Embryonic facial prominence (tissue), 1 donor: ENCODE measurements at regions not wholly inside any gene's neighbourhood (a gene's known extent, or its start where the extent isn't known, plus 50 kb on each side); places are given as distances from the start of the nearest gene placed in this dataset.
A peak's percentile ranks its signal among the peaks of the same experiment; 100 is the strongest.
"Not testable (repeated sequence)": the region's sequence is repeated elsewhere in the genome, so short reads cannot be mapped to it uniquely, and the experiment has no call there.

Experiments
- DNase-seq: peaks from one replicate; pipeline ENCODE4 v3.0.0-alpha.2; 2016; ENCODE audit errors: extremely low spot score

DNA sequence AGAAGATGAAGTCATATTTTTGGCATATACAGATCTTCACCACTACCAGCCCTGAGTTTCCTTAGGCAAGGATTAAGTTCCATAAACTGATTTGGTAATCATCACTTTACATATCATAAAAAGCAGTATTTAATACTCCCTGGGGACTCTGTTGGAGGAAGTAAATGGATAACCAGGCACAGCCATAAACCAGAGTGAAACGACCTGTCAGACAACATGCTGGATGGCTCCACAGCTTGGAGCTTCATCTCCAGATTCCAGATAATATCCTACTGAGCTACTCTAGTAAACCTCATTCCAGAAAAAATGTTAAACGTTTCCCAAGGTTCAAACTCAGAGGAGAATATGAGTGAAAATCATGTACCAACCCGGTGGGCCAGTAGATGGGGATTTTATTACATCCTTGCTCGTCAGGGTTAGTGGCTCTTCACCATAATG, 109.2 kb downstream of the BASP1 start:
- no peak for DNase-seq

DNA sequence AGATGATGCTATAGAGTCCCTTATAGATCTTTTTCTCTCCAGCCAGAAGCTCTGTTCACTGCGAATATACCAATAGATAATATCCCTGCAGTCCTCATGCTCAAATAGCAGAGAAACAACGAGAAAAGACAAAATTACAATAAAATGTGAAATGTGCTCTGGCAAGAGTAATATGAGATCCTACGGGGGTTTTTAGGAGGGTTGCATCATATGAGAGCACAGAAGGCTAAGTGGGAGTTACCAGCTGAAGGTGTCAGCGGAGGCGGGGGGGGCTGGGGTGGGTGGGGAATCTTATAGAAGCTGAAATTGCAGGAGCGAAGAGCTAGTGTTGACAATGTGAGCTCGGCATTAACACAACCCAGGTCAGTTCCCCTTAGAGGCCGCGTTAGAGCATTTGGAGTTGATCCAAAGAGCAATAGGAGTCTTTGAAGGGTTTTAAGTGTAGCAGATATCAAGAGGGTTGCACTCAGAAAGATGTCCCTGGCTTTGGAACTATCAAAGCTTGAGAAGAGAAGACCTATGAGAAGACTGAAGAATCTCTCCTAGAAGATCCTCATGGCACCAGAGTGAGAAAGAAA, 109.7 kb downstream of the BASP1 start:
- DNase-seq, result no peak

DNA sequence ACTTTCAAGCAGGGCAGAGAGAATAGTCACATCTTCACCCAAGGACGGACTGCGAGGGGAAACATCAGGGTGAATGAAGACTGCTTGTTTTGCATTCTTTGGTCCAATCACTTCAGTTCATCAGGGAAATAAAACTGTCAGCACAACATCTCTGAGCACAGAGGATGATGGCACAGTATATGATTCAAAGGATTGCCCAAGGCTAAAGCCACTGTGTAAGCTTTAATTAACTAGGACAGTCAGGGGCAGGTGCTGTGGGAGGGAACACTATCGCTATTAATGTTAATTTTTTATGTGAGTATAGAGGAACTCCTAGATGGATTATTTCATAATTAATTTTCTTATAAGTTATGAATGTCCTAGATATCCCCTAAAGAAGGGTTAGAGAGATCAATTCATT, 112.1 kb downstream of the BASP1 start:
- no peak for DNase-seq

DNA sequence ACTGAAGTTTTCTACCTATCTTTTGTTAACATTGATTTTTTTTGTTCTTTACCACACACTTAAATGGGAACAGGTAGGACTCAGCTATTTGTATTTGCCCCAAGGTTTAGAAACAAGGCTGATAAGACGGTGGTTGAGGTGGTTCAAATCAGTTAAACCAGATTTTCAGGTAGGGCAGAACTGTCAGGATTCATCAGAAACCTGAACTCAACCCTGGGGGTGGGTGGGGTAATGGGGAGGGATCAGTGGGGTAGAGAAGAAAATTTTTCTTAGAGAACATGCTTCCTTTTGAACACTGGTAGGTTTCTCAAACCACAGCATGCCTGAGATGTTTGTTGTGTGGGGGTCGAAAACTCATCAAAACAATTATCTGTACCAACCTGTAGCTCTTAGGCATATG, 113.0 kb downstream of the BASP1 start:
- DNase-seq, result no peak

DNA sequence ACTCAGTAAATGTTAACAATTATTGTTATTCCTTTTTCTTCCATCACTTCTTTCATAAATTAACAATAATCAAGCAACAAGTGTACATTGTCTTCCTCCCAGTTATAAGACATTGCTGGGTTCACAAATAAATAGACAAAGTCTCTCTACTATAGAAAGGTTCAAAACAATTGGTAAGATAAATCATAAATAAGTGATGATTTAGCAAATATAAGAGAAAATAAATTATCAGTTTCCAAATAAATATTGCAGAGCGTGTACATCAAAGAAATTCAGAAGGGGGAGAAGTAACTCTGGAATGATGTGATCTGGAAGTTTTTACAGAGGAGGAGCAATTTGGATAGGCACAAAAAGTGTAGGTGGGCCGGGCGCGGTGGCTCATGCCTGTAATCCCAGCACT, 114.2 kb downstream of the BASP1 start:
- no peak for DNase-seq

DNA sequence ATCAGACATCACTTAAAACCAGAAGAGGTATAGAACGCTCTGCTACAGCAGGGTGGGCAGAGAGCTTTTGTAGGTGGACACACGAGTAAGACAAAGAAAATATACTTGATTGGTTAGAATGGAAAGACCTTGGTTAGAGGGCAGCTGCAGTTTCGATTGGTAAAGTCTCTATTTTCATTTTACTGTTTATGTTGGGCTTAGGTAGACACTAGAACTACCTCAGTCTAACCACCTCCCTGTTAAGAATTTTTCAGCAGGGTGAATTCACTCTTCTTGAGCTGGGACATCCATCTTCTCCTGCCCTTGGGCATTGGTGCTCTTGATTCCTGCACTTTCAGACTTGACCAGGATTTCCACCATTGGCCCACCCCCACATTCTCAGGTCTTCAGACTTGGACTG, 116.3 kb downstream of the BASP1 start:
- DNase-seq, result no peak

DNA sequence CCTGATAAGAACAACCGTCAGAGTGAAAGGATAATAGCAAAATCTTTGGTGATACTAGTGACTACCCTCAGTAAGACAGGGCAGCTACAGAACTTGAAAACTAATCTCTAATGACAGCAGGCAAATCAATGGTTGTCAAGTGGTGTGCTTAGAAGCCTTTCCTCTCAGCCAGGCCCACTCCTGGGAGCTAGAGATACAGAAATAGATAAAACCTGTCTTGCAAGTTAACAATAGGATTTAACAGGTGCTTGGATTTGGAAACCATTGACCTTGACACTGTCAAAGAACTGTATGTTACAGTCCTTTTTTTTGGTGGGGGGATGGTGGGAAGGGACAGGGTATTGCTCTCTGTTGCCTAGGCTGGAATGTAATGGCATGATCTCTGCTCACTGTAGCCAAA, 118.6 kb downstream of the BASP1 start:
- DNase-seq, result no peak

DNA sequence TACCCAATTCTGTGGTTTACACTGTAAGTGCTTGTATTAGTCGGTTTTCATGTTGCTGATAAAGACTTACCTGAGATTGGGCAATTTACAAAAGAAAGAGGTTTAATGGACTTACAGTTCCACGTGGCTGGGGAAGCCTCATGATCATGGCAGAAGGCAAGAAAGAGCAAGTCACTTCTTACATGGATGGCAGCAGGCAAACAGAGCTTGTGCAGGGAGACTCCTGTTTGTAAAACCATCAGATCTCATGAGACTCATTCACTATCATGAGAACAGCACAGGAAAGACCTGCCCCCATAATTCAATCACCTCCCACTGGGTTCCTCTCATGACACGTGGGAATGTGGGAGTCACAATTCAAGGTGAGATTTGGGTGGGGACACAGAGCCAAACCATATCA, 119.3 kb downstream of the BASP1 start:
- not testable (repeated sequence) for DNase-seq

DNA sequence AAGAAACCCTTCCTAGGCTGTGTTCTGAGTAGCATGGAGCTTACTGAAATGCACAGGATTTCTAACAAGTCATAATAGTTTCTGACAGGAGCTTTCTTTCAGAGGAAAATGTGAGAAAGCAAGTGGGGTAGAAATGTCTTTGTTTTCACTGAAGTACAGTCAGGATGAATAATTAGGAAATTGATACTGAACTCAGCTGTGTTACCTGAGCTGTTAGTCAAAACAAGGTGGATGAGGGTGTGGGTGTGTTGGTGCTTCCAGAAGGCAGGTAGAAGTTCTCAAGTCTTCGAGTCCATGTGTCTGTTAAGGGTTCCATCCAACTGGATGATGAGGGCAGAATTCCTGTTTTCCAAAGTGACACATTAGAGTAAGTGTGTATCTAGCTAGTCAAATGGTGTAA, 122.4 kb downstream of the BASP1 start:
- DNase-seq, result no peak

DNA sequence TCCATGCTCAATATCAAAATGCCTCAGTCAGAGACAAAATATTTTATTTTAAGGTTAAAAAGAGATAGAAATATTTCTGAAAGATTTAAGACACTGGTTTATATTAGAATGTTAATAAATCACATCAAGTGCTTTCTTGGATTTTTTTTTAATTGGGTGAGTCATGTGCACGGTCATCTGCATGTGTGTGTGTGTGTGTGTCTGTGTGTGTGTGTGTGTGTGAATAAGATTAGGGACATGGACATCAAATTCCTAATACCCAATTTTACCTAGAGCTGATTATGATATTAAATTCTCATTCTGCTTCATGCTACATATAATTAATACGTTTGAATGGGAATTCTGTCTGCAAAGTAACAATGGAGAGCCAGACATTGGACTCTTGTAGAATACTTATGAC, 122.9 kb downstream of the BASP1 start:
- DNase-seq, result no peak

DNA sequence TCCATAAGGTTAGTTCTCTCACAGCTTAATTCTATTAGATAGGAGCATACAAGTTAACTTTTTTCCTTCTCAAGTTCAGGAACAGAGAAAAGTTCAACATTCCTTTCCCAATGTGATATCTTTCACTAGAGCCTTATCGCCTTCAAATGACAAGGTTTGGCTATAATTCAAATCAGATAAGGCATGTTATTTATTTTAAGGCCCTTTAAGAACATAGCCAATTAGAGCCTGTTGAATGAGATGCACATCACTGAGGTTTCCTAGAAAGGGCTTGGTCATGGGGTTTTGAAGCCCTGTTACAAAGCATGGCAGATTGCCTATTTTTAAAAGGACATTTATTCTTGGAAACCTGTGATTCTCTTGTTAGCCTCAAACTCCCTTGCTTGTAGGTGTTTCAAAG, 123.4 kb downstream of the BASP1 start:
- DNase-seq, result no peak

DNA sequence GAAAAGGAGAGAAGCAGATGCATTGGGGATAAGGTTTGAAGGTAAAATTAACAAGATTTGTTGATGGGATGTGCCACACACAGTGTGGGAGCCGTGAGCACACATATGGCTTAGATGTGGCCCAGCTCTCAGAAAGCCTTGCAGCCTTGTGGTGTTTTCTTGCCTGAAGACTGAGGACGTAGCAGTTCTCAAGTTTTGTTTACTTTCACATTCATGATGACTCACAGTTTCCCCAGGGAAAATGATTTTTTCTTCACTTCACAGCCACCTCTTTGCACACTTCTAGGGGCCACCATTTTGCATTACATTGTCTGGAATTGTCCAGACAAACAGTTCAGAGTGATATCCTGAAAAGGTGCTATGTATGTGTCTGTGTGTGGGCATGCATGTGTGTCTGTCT, 126.2 kb downstream of the BASP1 start:
- no peak for DNase-seq

DNA sequence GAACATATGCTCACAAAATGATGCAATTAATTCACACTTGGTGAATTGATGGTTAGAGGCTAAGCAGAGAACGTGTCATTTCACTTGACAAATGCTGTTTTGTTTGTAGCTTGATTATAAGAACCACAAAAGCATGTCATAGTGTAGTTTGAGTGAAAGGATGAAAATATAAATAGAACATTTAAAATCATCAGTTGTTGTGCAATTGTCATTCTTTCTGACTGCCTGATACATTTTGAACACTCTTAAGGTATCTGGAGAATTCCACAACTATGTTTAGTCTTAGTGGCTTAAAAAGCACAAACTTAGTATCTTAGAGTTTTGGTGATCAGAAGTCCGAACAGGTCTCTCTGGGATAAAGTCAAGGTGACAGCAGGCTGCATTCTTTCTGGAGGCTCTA, 129.4 kb downstream of the BASP1 start:
- no peak for DNase-seq

DNA sequence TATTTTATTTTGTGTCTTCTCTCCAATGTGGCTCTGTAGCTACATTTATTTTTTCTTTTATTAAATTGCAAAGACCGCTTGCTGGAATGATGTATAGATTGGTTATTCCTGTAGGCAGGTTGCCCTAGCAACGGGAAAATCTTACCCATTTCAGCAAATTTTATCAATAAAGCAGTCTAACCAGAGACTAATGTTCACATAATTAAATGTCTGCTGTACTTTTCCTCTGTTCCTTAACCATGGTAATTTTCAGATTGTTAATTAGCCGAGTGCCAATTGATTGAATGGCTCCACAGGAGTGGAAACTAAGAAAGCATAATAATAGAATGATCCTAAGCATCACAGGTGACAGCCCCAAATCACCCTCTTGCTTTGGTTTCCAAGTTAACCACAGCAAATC, 134.8 kb downstream of the BASP1 start:
- no peak for DNase-seq

DNA sequence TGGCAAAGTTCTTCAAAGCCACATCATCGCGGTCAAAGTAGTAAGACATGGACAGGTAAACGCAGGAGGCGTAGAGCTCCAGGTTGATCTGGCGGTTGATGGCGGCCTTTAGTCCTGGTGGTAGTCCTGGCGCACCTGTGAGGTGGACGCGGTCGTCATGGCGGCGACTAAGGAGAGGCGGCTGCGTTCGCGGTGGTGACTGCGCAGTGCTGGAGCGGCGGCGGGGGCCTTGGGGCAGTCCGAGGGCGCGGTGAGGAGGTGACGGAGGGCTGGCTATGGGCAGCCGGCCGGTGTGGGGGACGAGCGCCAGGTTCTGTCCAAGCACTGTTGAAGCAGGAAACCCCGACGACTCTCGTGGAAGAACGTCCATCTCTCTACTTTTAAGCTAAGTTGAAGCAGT, 136.8 kb downstream of the BASP1 start:
- no peak for DNase-seq

DNA sequence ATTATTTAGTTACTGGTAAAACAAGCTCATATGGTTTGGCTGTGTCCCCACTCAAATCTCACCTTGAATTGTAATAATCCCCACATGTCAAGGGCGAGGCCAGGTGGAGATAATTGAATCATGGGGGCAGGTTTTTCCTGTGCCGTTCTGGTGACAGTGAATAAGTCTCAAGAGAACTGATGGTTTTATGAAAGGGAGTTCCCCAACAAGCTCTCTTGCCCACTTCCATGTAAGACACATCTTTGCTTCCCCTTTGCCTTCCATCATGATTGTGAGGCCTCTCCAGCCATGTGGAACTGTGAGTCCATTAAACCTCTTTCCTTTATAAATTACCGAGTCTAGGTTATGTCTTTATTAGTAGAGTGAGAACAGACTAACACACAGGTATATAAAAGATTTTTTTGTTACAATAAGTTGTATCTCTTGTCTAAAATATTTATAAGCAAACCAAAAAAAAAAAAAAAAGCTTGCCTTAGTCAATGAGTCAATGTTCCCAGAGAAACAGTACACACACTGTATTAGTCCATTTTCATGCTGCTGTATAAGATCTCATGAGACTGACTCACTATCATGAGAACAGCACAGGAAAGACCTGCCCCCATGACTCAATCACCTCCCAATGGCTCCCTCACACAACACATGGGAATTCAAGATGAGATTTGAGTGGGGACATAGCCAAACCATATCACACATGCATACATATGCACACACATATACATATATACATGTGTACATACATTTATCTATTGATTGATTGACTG, 138.3 kb downstream of the BASP1 start:
- DNase-seq, result no peak

DNA sequence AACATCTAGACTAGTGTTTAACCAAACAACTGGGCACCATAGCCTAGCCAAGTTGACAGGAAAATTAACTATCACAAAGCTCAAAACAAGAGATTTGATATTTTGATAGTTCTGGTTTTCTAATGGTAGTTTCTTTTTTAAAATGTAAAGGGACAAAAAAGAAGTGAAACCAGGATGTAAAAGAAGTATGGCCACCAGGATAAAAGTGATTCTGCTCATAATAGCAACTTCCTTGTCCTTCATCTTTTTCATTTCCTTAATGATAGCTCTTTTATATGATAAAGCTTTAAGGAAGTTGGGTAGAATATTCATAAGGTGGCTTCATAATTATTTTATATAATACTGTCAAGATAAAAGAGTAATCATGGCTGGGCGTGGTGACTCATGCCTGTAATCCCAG, 139.1 kb downstream of the BASP1 start:
- DNase-seq, result no peak

DNA sequence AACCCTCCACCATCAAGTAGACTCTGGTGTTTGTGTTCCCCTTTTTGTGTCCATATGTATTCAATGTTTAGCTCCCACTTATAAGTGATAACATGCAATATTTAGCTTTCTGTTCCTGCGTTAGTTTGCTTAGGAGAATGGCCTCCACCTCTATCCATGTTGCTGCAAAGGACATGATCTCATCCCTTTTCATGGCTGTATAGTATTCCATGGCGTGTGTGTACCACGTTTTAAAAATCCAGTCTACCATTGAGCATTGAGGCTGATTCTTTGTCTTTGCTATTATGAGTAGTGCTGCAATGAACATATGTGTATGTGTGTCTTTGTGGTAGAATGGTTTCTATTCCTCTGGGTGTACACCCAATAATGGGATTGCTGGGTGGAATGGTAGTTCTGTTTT, 140.1 kb downstream of the BASP1 start:
- no peak for DNase-seq

DNA sequence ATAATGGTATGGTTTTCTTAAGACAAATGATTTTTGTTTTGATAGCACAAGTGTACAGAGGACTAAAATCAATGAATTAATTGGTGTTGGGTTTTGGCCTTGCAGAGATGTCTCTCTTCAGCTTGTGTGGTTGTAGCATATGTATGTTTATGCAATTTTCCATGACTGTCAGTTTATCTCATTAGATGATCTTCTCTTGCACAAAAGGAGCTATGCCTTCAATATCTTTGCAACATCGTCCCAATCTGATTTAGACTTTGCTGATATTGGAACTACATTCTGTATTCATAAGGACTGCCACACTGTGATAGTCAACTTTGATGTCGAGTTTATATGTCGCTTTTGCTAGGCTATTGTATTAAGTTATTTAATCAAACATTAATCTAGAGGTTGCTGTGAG, 140.0 kb upstream of the TAF11L2 start:
- no peak for DNase-seq

DNA sequence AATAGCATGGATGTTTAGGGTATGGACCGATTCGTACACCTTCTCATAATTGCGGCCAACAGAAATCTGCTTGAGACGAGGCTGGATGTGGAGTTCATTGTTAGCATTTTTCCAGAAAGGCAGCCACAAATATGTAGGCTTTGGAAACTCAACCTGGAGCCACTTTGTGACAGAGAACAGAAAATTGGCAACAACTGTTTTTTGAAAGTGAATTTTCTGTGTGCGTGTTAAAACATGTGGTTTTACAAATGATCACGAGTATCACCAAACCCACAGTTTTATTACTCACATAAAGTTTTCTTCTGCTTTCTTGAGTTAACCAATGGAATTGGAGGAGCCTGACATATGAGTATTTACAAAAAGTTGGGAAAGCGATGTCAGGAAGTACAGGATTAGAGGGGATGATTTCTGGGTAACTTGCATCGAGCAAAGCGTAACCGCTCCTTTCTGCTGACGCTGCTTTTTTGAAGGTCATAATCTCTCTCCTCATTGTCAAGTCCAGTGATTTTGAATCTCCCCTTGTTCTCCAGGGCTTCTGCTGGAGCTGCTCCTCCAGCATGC, 138.5 kb upstream of the TAF11L2 start:
- peak; percentile 67 for DNase-seq

DNA sequence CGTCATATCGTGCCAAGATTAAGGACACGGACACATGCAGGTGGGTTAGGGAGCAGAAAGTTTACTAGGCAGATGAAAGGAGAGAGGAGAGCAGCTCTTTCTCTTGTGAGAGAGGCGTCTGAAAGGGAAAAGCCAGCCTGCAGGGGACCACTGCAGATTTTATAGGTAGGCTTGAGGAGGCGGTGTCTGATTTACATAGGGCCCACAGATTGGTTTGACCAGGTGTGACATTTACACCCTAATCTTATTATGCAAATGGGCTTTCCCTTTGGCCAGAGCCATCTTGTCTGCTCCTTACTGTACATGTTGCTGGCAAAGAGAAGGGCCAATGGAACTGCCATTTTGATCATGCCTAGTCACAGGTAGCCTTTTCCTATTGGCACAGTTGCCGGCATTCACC, 137.2 kb upstream of the TAF11L2 start:
- DNase-seq, result no peak

DNA sequence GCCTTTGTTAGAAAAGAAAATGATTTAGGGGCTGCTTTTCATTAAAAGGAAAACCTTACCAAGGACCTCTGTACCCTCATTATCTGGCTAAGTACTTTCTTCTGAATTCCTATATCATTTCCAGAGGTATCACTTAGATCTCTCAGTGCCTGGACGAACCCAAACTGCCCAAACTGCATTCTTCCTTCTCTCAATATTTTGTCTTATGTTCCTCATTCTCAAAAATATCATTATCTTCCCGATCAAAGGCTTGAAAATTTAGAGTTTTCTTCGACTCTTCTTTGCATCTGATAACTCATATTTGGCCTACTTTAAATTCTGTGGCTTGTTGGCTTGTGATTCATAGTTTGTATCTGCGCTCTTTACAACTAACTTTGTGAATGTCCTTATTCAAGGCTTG, 136.7 kb upstream of the TAF11L2 start:
- no peak for DNase-seq

DNA sequence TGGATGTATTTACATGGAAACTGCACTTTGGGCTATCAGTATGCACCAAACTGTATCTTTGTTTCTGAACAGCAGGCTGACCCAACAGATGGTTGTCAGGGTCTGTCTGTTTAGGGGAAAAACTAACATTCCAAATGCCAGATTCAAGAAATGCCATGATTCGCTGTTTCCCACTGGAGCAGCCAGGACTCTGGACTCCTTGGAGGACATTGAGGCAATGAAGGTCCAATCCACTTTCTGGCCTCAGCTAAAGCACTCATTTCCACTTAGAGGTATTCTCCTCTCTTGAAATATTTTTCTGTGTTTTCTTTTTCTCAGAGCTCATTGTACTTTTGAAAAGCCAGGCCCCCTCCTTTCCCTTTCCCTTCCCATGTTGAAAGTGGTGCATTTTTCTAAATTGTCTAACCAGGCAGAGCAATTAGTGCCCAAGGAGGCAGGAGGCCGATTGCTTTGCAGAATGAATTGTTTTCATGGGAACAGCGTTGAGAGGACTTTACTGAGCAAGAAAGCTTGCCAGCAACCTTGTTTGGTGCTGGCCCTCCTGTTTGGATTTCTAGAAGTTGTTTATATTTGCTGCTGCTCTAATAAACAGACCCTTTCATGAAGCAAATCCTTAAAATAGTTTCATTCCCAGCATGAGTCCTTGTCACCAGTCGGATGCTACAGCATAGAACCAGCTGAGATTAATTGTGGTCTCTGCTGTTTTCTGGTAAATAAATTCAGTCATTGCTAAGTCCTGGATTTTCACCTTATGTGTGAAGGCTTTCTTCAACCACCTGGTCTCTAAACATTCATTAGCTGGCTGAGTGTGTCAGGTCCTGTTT, 132.8 kb upstream of the TAF11L2 start:
- no peak for DNase-seq
